ENCODE measurements at regions not wholly inside any gene's neighbourhood (a gene's known extent, or its start where the extent isn't known, plus 50 kb on each side); places are given as distances from the start of the nearest gene placed in this dataset.

GRCh38 chr6:127641905-127642304 is 64.9 kb downstream of the C6orf58 start:
- ATAC-seq, result peak; percentile 80
- no peak for DNase-seq (ENCODE audit: low spot score)

Data from left lobe of liver (tissue), 2 donors.